Fibroblast of upper back skin (primary cell): ENCODE measurements at regions not wholly inside any gene's neighbourhood (a gene's known extent, or its start where the extent isn't known, plus 50 kb on each side); places are given as distances from the start of the nearest gene placed in this dataset.
"Not testable (repeated sequence)": the region's sequence is repeated elsewhere in the genome, so short reads cannot be mapped to it uniquely, and the experiment has no call there.

Source experiments
- DNase-seq: peaks from one replicate; pipeline ENCODE4 v3.0.0-alpha.2; 2013

GRCh38 chr4:111933703-111934102 is 211.6 kb upstream of the FAM241A start:
- DNase-seq: no peak

- DNase-seq: no peak
Measured at GRCh38 chr4:111934314-111934713, 210.9 kb upstream of the FAM241A start.

- DNase-seq: peak; percentile 56
Measured at GRCh38 chr4:111937368-111937767, 207.9 kb upstream of the FAM241A start.

GRCh38 chr4:111941957-111942356 is 203.3 kb upstream of the FAM241A start:
- DNase-seq: no peak

GRCh38 chr4:111943796-111944203 is 201.5 kb upstream of the FAM241A start:
- peak; percentile 48 for DNase-seq

GRCh38 chr4:111945014-111945413 is 200.2 kb upstream of the FAM241A start:
- DNase-seq: peak; percentile 38

- DNase-seq: no peak
Measured at GRCh38 chr4:111946800-111947199, 198.5 kb upstream of the FAM241A start.

- peak; percentile 64 for DNase-seq
Measured at GRCh38 chr4:111952688-111953087, 192.6 kb upstream of the FAM241A start.

GRCh38 chr4:111954550-111954949 is 190.7 kb upstream of the FAM241A start:
- DNase-seq: peak; percentile 5

GRCh38 chr4:111955001-111955400 is 190.3 kb upstream of the FAM241A start:
- DNase-seq: no peak

GRCh38 chr4:111957116-111957515 is 188.1 kb upstream of the FAM241A start:
- no peak for DNase-seq

GRCh38 chr4:111957997-111958396 is 187.3 kb upstream of the FAM241A start:
- no peak for DNase-seq

GRCh38 chr4:111959222-111959621 is 186.0 kb upstream of the FAM241A start:
- DNase-seq: peak; percentile 67

GRCh38 chr4:111960241-111960667 is 185.0 kb upstream of the FAM241A start:
- DNase-seq: peak; percentile 38

- DNase-seq: not testable (repeated sequence)
Measured at GRCh38 chr4:111961026-111961425, 184.2 kb upstream of the FAM241A start.

GRCh38 chr4:111961809-111962208 is 183.4 kb upstream of the FAM241A start:
- peak; percentile 59 for DNase-seq

- no peak for DNase-seq
Measured at GRCh38 chr4:111963158-111963700, 182.0 kb upstream of the FAM241A start.

GRCh38 chr4:111977419-111977965 is 167.8 kb upstream of the FAM241A start:
- DNase-seq: no peak

- DNase-seq: no peak
Measured at GRCh38 chr4:111979921-111980320, 165.3 kb upstream of the FAM241A start.

- DNase-seq: no peak
Measured at GRCh38 chr4:111982089-111982488, 163.2 kb upstream of the FAM241A start.

GRCh38 chr4:111984169-111984819 is 161.0 kb upstream of the FAM241A start:
- no peak for DNase-seq

- DNase-seq: no peak
Measured at GRCh38 chr4:111985426-111985825, 159.8 kb upstream of the FAM241A start.

GRCh38 chr4:111986095-111986494 is 159.2 kb upstream of the FAM241A start:
- DNase-seq: no peak

- no peak for DNase-seq
Measured at GRCh38 chr4:111988514-111988913, 156.7 kb upstream of the FAM241A start.

GRCh38 chr4:111989817-111990216 is 155.4 kb upstream of the FAM241A start:
- no peak for DNase-seq
